Neural cell (in vitro differentiated cells): ENCODE measurements at regions not wholly inside any gene's neighbourhood (a gene's known extent, or its start where the extent isn't known, plus 50 kb on each side); places are given as distances from the start of the nearest gene placed in this dataset.

Experiments used
- H2AFZ ChIP-seq: fragments of 200-600, 300-800 bp; sonication (generic), shearing (Covaris generic); 2 replicates; pipeline ENCODE4 v1.6.0; 2014; ENCODE audit warnings: low read depth, mild to moderate bottlenecking, antibody characterized with exemption, low read length, moderate library complexity
- H3F3A ChIP-seq: fragments of 200-600 bp; shearing (Covaris generic); 2 replicates; pipeline ENCODE4 v1.6.1; 2016; ENCODE audit warnings: mild to moderate bottlenecking, moderate library complexity, mixed read lengths, antibody characterized with exemption, low read length; ENCODE audit not compliant: insufficient read depth, poor library complexity, severe bottlenecking
- H3K27ac ChIP-seq: fragments of 200-600, 300-800 bp; sonication (generic), shearing (Covaris generic); 2 replicates; pipeline ENCODE4 v1.5.1; 2014; ENCODE audit warnings: mild to moderate bottlenecking, low read length, moderate library complexity
- H3K27me3 ChIP-seq: fragments of 300-800, 200-600 bp; sonication (generic), shearing (Covaris generic); 2 replicates; pipeline ENCODE4 v1.6.0; 2014; ENCODE audit warnings: mild to moderate bottlenecking, low read depth, low read length, moderate library complexity; ENCODE audit not compliant: insufficient read depth
- H3K36me3 ChIP-seq: fragments of 300-800, 200-600 bp; sonication (generic), shearing (Covaris generic); 2 replicates; pipeline ENCODE4 v1.5.1; 2014; ENCODE audit warnings: mild to moderate bottlenecking, antibody characterized with exemption, low read length, moderate library complexity; ENCODE audit not compliant: insufficient read depth
- H3K4me2 ChIP-seq: fragments of 300-800, 200-600 bp; sonication (generic), shearing (Covaris generic); 2 replicates; pipeline ENCODE4 v1.6.0; 2014; ENCODE audit warnings: mild to moderate bottlenecking, low read length
- H3K4me3 ChIP-seq: fragments of 300-800, 200-600 bp; sonication (generic), shearing (Covaris generic); 2 replicates; pipeline ENCODE4 v1.5.1; 2014; ENCODE audit warnings: mild to moderate bottlenecking, low read length, moderate library complexity
- H3K79me2 ChIP-seq: fragments of 200-600 bp; shearing (Covaris generic); replicated peaks from 2 replicates; pipeline ENCODE4 v1.6.0; 2014; ENCODE audit warnings: mild to moderate bottlenecking, low read length, moderate library complexity; ENCODE audit not compliant: insufficient read depth
- H3K9ac ChIP-seq: fragments of 300-800, 200-600 bp; sonication (generic), shearing (Covaris generic); 2 replicates; pipeline ENCODE4 v1.6.1; 2016; ENCODE audit warnings: mild to moderate bottlenecking, low read length, mixed read lengths
- H3K9me2 ChIP-seq: fragments of 200-600 bp; shearing (Covaris generic); 2 replicates; pipeline ENCODE4 v1.6.1; 2016; ENCODE audit warnings: mild to moderate bottlenecking, low read length, mixed read lengths; ENCODE audit not compliant: insufficient read depth
- H3K9me3 ChIP-seq: fragments of 200-600, 300-800 bp; sonication (generic), shearing (Covaris generic); 2 replicates; pipeline ENCODE4 v1.6.1; 2016; ENCODE audit warnings: mild to moderate bottlenecking, mixed run types, low read length, moderate library complexity, mixed read lengths
- H4K20me1 ChIP-seq: fragments of 200-600 bp; shearing (Covaris generic); 2 replicates; pipeline ENCODE4 v1.6.1; 2016; ENCODE audit warnings: mild to moderate bottlenecking, mixed run types; ENCODE audit not compliant: insufficient read depth
- EP300 ChIP-seq: fragments of 450-650 bp; conservative IDR thresholded peaks from 2 replicates; pipeline ENCODE4 v1.6.1; 2014; ENCODE audit warnings: antibody characterized with exemption, mild to moderate bottlenecking, moderate library complexity; ENCODE audit not compliant: poor library complexity, severe bottlenecking
- EZH2 ChIP-seq: fragments of 200-600, 300-800 bp; shearing (Covaris generic), sonication (generic); IDR thresholded peaks from 2 replicates; pipeline ENCODE4 v1.6.1; 2014; ENCODE audit warnings: antibody characterized with exemption, low read length, borderline replicate concordance, mild to moderate bottlenecking; ENCODE audit not compliant: insufficient read depth, poor library complexity, severe bottlenecking
- MXI1 ChIP-seq: fragments of 450-650 bp; conservative IDR thresholded peaks from 2 replicates; pipeline ENCODE4 v1.6.1; 2014; ENCODE audit warnings: antibody characterized with exemption, mild to moderate bottlenecking; ENCODE audit not compliant: poor library complexity, severe bottlenecking
- POLR2AphosphoS5 ChIP-seq: IDR thresholded peaks from 2 replicates; pipeline ENCODE4 v1.6.1; 2012
- RAD21 ChIP-seq: fragments of 450-650 bp; conservative IDR thresholded peaks from 2 replicates; pipeline ENCODE4 v1.6.1; 2014; ENCODE audit warnings: antibody characterized with exemption, mild to moderate bottlenecking, moderate library complexity
- SMC3 ChIP-seq: fragments of 450-650 bp; conservative IDR thresholded peaks from 2 replicates; pipeline ENCODE4 v1.6.1; 2014; ENCODE audit warnings: antibody characterized with exemption, mild to moderate bottlenecking, moderate library complexity; ENCODE audit not compliant: poor library complexity
- TAF1 ChIP-seq: IDR thresholded peaks from 2 replicates; pipeline ENCODE4 v1.6.1; 2012; ENCODE audit warnings: low read depth
- TF ChIP-seq, protein P1 (sequence below): fragments of 450-650 bp; IDR thresholded peaks from 2 replicates; pipeline ENCODE4 v1.5.1; 2014; ENCODE audit warnings: antibody characterized with exemption, mild to moderate bottlenecking, moderate library complexity; ENCODE audit not compliant: poor library complexity, severe bottlenecking
- TF ChIP-seq, protein P2 (sequence below): IDR thresholded peaks from 2 replicates; pipeline ENCODE4 v1.6.1; 2012; ENCODE audit warnings: borderline replicate concordance

DNA sequence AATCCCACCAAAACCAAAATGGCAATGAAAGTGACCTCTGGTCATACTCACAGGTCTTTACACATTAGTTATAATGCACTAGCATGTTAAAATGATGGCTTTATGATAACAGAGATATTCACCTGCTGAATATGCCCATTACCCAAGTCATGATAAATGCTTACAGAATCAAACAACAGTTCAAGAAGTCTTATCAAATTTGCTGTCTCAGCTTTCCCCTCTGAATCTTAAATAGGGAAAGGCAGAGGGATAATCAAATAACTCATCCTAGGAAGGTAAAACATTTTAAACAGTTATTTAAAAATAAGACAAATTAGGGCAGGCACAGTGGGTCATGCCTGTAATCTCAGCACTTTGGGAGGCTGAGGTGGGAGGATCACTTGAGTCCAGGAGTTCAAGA lies 52.8 kb upstream of the CRBN start:
- TF ChIP-seq POLR2AphosphoS5 (no peak), TAF1 (no peak), RAD21 (no peak), EP300 (no peak), MXI1 (no peak), SMC3 (no peak), EZH2 (no peak)
- TF ChIP-seq, protein P1, sequence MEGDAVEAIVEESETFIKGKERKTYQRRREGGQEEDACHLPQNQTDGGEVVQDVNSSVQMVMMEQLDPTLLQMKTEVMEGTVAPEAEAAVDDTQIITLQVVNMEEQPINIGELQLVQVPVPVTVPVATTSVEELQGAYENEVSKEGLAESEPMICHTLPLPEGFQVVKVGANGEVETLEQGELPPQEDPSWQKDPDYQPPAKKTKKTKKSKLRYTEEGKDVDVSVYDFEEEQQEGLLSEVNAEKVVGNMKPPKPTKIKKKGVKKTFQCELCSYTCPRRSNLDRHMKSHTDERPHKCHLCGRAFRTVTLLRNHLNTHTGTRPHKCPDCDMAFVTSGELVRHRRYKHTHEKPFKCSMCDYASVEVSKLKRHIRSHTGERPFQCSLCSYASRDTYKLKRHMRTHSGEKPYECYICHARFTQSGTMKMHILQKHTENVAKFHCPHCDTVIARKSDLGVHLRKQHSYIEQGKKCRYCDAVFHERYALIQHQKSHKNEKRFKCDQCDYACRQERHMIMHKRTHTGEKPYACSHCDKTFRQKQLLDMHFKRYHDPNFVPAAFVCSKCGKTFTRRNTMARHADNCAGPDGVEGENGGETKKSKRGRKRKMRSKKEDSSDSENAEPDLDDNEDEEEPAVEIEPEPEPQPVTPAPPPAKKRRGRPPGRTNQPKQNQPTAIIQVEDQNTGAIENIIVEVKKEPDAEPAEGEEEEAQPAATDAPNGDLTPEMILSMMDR, result no peak
- TF ChIP-seq, protein P2, sequence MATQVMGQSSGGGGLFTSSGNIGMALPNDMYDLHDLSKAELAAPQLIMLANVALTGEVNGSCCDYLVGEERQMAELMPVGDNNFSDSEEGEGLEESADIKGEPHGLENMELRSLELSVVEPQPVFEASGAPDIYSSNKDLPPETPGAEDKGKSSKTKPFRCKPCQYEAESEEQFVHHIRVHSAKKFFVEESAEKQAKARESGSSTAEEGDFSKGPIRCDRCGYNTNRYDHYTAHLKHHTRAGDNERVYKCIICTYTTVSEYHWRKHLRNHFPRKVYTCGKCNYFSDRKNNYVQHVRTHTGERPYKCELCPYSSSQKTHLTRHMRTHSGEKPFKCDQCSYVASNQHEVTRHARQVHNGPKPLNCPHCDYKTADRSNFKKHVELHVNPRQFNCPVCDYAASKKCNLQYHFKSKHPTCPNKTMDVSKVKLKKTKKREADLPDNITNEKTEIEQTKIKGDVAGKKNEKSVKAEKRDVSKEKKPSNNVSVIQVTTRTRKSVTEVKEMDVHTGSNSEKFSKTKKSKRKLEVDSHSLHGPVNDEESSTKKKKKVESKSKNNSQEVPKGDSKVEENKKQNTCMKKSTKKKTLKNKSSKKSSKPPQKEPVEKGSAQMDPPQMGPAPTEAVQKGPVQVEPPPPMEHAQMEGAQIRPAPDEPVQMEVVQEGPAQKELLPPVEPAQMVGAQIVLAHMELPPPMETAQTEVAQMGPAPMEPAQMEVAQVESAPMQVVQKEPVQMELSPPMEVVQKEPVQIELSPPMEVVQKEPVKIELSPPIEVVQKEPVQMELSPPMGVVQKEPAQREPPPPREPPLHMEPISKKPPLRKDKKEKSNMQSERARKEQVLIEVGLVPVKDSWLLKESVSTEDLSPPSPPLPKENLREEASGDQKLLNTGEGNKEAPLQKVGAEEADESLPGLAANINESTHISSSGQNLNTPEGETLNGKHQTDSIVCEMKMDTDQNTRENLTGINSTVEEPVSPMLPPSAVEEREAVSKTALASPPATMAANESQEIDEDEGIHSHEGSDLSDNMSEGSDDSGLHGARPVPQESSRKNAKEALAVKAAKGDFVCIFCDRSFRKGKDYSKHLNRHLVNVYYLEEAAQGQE, result no peak
- H3K9me2 ChIP-seq, result no peaks in the 10 kb centered on the region
- no peaks in the 10 kb centered on the region for H3K79me2 ChIP-seq
- H3K4me3 ChIP-seq, result no peak overlapping the region
- no peaks in the 10 kb centered on the region for H3K9me3 ChIP-seq
- no peaks in the 10 kb centered on the region for H3K27me3 ChIP-seq
- H3K9ac ChIP-seq, result no peak overlapping the region
- H4K20me1 ChIP-seq, result no peaks in the 10 kb centered on the region
- no peaks in the 10 kb centered on the region for H3K36me3 ChIP-seq
- no peak overlapping the region for H2AFZ ChIP-seq
- no peak overlapping the region for H3K27ac ChIP-seq
- no peak overlapping the region for H3K4me2 ChIP-seq
- H3F3A ChIP-seq, result no peaks in the 10 kb centered on the region
